Left ventricle myocardium inferior (tissue), 1 donor: ENCODE measurements at regions not wholly inside any gene's neighbourhood (a gene's known extent, or its start where the extent isn't known, plus 50 kb on each side); places are given as distances from the start of the nearest gene placed in this dataset.

Experiments
- DNase-seq: peaks from one replicate; pipeline ENCODE4 v3.0.0-alpha.2; 2020
- H3K27ac ChIP-seq: fragments of 200-600 bp; replicated peaks from 2 replicates; pipeline ENCODE4 v1.8.0; 2021
- H3K27me3 ChIP-seq: fragments of 200-600 bp; 2 replicates; pipeline ENCODE4 v1.8.0; 2021; ENCODE audit warnings: low read depth
- H3K36me3 ChIP-seq: fragments of 200-600 bp; 2 replicates; pipeline ENCODE4 v1.8.0; 2021
- H3K4me1 ChIP-seq: fragments of 200-600 bp; 2 replicates; pipeline ENCODE4 v1.8.0; 2021
- H3K4me3 ChIP-seq: fragments of 200-600 bp; 2 replicates; pipeline ENCODE4 v1.8.0; 2021; ENCODE audit warnings: mild to moderate bottlenecking, moderate library complexity
- H3K9me3 ChIP-seq: fragments of 200-600 bp; replicated peaks from 2 replicates; pipeline ENCODE4 v1.8.0; 2021
- CTCF ChIP-seq: fragments of 200-600 bp; IDR thresholded peaks from 2 replicates; pipeline ENCODE4 v1.8.0; 2021; ENCODE audit warnings: antibody characterized with exemption, mild to moderate bottlenecking, borderline replicate concordance
- intact Hi-C: fragments of 100-400 bp; cut with micrococcal nuclease; formaldehyde crosslinking; loops from one replicate; pipeline ENCODE4 v1.11.0; 2022
- donor health status: DM: no; HTN: yes; CAD: no; lungs with severe emphysema.

GRCh38 chr4:77496457-77496856 is 109.2 kb upstream of the CXCL13 start:
- H3K4me3 ChIP-seq: no peak overlapping the region
- intact Hi-C loops: no loop called here
- no peaks in the 10 kb centered on the region for H3K9me3 ChIP-seq
- no peak overlapping the region for H3K27ac ChIP-seq
- no peaks in the 10 kb centered on the region for H3K27me3 ChIP-seq
- DNase-seq: no peak
- H3K4me1 ChIP-seq: no peaks in the 10 kb centered on the region
- H3K36me3 ChIP-seq: no peaks in the 10 kb centered on the region
- TF ChIP-seq CTCF: no peak

GRCh38 chr4:77500801-77501200 is 104.8 kb upstream of the CXCL13 start:
- no peaks in the 10 kb centered on the region for H3K4me1 ChIP-seq
- DNase-seq: no peak
- no peaks in the 10 kb centered on the region for H3K27me3 ChIP-seq
- H3K4me3 ChIP-seq: no peak overlapping the region
- H3K36me3 ChIP-seq: no peaks in the 10 kb centered on the region
- no peak overlapping the region for H3K27ac ChIP-seq
- TF ChIP-seq CTCF: no peak
- no peaks in the 10 kb centered on the region for H3K9me3 ChIP-seq
- intact Hi-C loops: no loop called here

- no peak for DNase-seq
- Histone ChIP-seq H3K36me3 (no peaks in the 10 kb centered on the region), H3K27ac (no peak overlapping the region), H3K4me3 (no peak overlapping the region), H3K27me3 (no peaks in the 10 kb centered on the region), H3K4me1 (no peaks in the 10 kb centered on the region), H3K9me3 (no peaks in the 10 kb centered on the region)
- intact Hi-C loops: no loop called here
- no peak for TF ChIP-seq CTCF
These were observed 104.4 kb upstream of the CXCL13 start for GRCh38 chr4:77501240-77501639.

GRCh38 chr4:77501851-77502250 is 103.8 kb upstream of the CXCL13 start:
- Histone ChIP-seq H3K4me3 (no peak overlapping the region), H3K27ac (no peak overlapping the region), H3K36me3 (no peaks in the 10 kb centered on the region), H3K27me3 (no peaks in the 10 kb centered on the region), H3K9me3 (no peaks in the 10 kb centered on the region), H3K4me1 (no peaks in the 10 kb centered on the region)
- intact Hi-C loops: no loop called here
- DNase-seq: no peak
- TF ChIP-seq CTCF: no peak

- H3K36me3 ChIP-seq: no peaks in the 10 kb centered on the region
- DNase-seq: no peak
These were observed 101.2 kb upstream of the CXCL13 start for GRCh38 chr4:77504407-77504806.

More at GRCh38 chr4:77504407-77504806, 101.2 kb upstream of the CXCL13 start:
- no peak overlapping the region for H3K4me3 ChIP-seq
- H3K27ac ChIP-seq: no peak overlapping the region
- no peaks in the 10 kb centered on the region for H3K9me3 ChIP-seq
- TF ChIP-seq CTCF: no peak
- intact Hi-C loops: no loop called here
- no peaks in the 10 kb centered on the region for H3K27me3 ChIP-seq
- H3K4me1 ChIP-seq: no peaks in the 10 kb centered on the region
